AG09319 (cell line): ENCODE measurements at regions not wholly inside any gene's neighbourhood (a gene's known extent, or its start where the extent isn't known, plus 50 kb on each side); places are given as distances from the start of the nearest gene placed in this dataset.

ENCODE experiments used
- DNase-seq: peaks from one replicate; pipeline ENCODE4 v3.0.0-alpha.2; 2010; ENCODE audit warnings: low read depth; ENCODE audit errors: extremely low read depth
- TF ChIP-seq, protein P1 (sequence below): IDR thresholded peaks from 2 replicates; pipeline ENCODE4 v1.5.1; 2011; ENCODE audit warnings: low read depth, mild to moderate bottlenecking, inconsistent platforms, low read length, moderate library complexity

DNA sequence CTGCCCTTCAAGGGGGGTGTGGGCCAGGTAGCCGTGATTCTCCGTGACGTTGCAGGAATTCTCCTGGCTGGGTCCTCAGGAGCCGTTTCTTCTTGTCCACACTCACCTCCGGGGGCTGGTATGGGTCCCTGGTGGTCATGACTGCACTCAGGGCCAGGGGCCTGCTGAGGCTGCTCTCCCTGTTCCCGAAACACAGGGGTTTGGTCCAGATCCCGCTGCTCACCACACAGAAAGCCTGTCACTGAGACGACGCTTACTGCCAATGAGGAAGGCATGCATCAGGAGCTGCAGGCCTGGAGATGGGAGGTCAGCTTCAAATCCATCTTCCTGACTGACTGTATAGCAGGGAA is 160.7 kb downstream of the RTP5 start:
- TF ChIP-seq, protein P1, sequence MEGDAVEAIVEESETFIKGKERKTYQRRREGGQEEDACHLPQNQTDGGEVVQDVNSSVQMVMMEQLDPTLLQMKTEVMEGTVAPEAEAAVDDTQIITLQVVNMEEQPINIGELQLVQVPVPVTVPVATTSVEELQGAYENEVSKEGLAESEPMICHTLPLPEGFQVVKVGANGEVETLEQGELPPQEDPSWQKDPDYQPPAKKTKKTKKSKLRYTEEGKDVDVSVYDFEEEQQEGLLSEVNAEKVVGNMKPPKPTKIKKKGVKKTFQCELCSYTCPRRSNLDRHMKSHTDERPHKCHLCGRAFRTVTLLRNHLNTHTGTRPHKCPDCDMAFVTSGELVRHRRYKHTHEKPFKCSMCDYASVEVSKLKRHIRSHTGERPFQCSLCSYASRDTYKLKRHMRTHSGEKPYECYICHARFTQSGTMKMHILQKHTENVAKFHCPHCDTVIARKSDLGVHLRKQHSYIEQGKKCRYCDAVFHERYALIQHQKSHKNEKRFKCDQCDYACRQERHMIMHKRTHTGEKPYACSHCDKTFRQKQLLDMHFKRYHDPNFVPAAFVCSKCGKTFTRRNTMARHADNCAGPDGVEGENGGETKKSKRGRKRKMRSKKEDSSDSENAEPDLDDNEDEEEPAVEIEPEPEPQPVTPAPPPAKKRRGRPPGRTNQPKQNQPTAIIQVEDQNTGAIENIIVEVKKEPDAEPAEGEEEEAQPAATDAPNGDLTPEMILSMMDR: no peak
- DNase-seq: no peak

DNA sequence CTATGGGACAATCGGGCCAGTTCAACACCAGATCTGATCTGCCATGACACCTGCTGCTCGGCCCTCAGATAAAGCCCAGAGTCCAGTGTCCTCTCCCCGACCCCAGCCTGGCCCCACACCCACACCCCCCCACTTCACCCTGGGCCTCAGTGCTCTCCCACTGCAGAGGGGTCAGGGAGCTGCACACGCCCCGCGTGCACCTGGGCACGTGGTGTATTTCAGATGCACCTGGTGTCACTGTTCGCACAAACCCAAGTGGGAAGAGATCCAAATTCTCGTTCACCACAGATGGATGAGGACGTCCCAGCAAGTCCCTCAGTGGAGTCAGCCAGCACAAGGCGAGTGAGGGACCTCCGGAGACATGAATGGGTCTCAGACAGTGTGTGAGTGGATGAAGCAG is 161.3 kb downstream of the RTP5 start:
- TF ChIP-seq, protein P1: no peak
- no peak for DNase-seq

DNA sequence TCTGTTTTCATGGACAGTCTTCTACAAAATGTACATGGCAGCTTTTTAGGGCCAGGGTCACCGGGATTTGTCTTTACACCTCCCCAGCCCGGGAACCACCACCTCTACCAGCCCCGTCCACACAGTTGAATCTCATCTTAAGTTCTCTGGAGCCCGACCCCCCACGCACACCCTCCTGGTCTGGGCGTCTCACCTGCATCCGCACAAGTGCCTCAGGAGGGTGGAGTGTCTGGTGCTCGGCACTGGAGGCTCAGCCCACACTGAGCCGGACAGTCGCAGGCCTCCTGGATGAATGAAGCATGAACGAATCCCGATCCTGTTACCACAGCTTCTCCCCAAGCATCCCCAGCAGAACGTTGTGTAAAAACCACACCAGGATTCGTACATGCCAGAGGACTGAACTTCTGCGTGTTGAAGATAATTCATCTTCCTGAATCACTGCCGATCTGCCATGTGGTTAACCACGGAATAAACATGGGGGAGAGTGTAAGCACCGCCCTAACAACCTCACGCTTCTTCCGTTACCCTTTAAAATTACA is 162.0 kb downstream of the RTP5 start:
- peak; percentile 35 for DNase-seq
- TF ChIP-seq, protein P1: no peak

DNA sequence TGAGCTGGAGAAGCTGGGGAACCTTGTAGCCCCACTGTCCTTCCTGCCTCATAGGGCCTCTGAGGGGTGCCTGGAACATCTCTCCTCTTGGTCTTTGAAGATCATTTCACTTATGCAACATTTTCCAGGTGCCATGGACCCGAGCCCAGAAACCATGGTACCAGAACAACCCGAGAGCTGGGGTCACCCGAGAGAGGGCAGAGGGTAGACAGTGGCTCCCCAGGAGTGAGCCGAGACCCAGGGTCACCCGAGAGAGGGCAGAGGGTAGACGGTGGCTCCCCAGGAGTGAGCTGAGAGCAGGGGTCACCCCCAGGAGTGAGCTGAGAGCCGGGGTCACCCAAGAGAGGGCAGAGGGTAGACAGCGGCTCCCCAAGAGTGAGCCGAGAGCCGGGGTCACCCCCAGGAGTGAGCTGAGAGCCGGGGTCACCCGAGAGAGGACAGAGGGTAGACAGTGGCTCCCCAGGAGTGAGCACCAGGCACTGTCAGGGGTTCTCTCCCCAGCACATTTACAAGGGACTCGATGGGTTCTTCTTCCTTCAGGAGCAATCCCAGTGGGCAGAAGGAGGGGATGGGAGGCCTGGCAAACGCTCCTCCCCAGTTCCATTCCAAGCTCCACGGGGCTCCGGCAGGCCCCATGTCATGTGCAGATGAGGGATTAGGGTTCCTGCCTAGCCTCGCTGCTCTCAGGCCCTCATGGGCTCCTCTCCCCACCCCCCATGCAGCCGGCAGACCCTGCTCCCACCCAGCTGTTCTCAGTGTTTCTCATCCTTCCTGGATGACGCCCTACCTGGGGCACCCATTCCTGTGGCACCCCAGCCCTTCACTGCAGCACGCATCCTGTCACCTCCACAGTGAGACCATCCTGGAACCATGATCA is 163.5 kb downstream of the RTP5 start:
- TF ChIP-seq, protein P1: no peak
- no peak for DNase-seq

DNA sequence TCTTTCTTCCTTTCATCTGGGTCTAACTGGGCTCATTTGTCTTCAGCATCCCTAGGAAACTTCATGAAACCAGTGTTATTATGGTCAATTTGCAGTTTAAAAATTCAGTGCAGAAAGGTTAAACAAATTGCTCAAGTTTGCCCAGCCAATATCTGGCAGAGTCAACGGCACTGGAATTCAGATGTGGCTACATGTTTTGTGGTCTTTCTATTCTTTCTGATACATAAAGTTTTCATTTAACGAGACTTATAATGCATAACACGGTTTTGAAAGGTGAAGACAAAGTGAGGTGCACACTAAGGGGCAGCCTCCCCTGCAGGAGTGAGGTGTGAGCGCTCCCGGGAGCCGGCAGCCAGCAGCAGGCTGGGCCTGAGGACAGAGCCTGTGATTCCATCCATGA is 164.6 kb downstream of the RTP5 start:
- DNase-seq: no peak
- TF ChIP-seq, protein P1: no peak

DNA sequence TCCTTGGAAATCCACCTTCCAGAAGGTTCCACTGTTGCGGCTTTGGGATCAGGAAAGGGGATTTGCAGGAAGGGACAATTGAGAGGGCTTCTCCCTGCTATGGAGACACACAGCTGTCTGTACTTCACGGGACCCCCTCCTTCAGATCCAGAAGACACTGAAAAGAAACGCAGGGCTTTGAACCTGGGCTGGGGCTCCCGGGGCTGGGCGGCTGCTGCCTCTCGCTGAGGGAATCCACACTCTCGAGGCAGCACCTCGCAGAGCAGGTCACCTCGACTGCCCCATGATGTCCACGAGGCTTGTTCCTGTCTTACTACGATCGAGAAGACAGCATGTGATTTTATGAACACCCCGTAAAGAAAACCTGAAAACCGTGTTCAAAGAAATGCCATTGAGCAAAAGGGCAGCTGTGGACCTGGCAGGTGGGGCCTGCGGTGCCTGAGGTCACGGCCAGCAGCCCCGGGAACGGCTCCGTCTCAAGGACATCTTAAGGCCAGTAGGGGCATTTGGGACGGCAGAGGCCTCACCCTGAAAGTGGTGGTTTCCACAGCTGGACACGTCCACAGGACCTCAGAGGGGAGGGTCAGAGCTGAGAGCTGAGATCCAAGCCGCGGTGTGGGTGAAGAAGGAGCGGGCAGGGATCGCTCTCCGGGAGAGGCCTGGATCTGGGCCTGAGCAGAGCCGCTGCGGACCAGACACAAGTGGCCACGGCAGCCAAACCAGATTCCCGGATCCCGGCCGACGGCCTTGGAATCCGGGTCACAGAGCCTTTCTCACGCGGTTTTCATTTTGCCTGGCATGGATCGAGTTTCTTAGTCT is 165.7 kb downstream of the RTP5 start:
- DNase-seq: no peak
- TF ChIP-seq, protein P1: no peak
